Neural progenitor cell (in vitro differentiated cells): ENCODE measurements at regions not wholly inside any gene's neighbourhood (a gene's known extent, or its start where the extent isn't known, plus 50 kb on each side); places are given as distances from the start of the nearest gene placed in this dataset.

Experiments
- DNase-seq: peaks from one replicate; pipeline ENCODE4 v3.0.0-alpha.2; 2016; ENCODE audit warnings: low spot score
- H2AFZ ChIP-seq: fragments of 200-600 bp; sonication (generic); replicated peaks from 2 replicates; pipeline ENCODE4 v1.6.1; 2016; ENCODE audit warnings: antibody characterized with exemption
- H3F3A ChIP-seq: fragments of 200-600 bp; sonication (generic); 2 replicates; pipeline ENCODE4 v1.6.1; 2016; ENCODE audit warnings: antibody characterized with exemption, low read depth
- H3K27ac ChIP-seq: fragments of 200-600 bp; sonication (generic); 2 replicates; pipeline ENCODE4 v1.5.1; 2016; ENCODE audit warnings: mild to moderate bottlenecking
- H3K27me3 ChIP-seq: fragments of 200-600 bp; sonication (generic); 2 replicates; pipeline ENCODE4 v1.6.1; 2016; ENCODE audit warnings: mild to moderate bottlenecking, moderate library complexity
- H3K36me3 ChIP-seq: fragments of 200-600 bp; sonication (generic); 2 replicates; pipeline ENCODE4 v1.5.1; 2016
- H3K4me1 ChIP-seq: fragments of 200-600 bp; sonication (generic); 2 replicates; pipeline ENCODE4 v1.6.1; 2016; ENCODE audit warnings: mixed run types
- H3K4me2 ChIP-seq: fragments of 200-600 bp; sonication (generic); 2 replicates; pipeline ENCODE4 v1.6.1; 2016
- H3K4me3 ChIP-seq: fragments of 200-600 bp; sonication (generic); 2 replicates; pipeline ENCODE4 v1.5.1; 2016
- H3K79me2 ChIP-seq: fragments of 200-600 bp; sonication (generic); 2 replicates; pipeline ENCODE4 v1.6.1; 2016; ENCODE audit warnings: low read depth
- H3K9ac ChIP-seq: fragments of 200-600 bp; sonication (generic); 2 replicates; pipeline ENCODE4 v1.6.1; 2016
- H3K9me3 ChIP-seq: fragments of 200-600 bp; sonication (generic); 2 replicates; pipeline ENCODE4 v1.5.1; 2016; ENCODE audit warnings: low read depth
- H4K20me1 ChIP-seq: fragments of 200-600 bp; sonication (generic); 2 replicates; pipeline ENCODE4 v1.6.1; 2016; ENCODE audit warnings: low read depth
- H3K27ac Mint-ChIP-seq: 3 replicates; pipeline ENCODE4 v1.8.0; 2021; ENCODE audit warnings: mixed read lengths
- H3K27me3 Mint-ChIP-seq: 2 replicates; pipeline ENCODE4 v1.8.0; 2022; ENCODE audit warnings: low read depth, mild to moderate bottlenecking, inconsistent platforms, moderate library complexity, mixed read lengths; ENCODE audit not compliant: insufficient read depth
- H3K36me3 Mint-ChIP-seq: 3 replicates; pipeline ENCODE4 v1.8.0; 2021; ENCODE audit warnings: mixed read lengths
- H3K4me1 Mint-ChIP-seq: 3 replicates; pipeline ENCODE4 v1.8.0; 2021; ENCODE audit warnings: mixed read lengths
- H3K4me3 Mint-ChIP-seq: 3 replicates; pipeline ENCODE4 v1.8.0; 2021; ENCODE audit warnings: mild to moderate bottlenecking, moderate library complexity, mixed read lengths
- H3K9me3 Mint-ChIP-seq: 3 replicates; pipeline ENCODE4 v1.8.0; 2020; ENCODE audit warnings: mixed read lengths
- CTCF ChIP-seq: fragments of 200-600 bp; sonication (generic); IDR thresholded peaks from 2 replicates; pipeline ENCODE4 v1.5.1; 2017; ENCODE audit warnings: antibody characterized with exemption, mild to moderate bottlenecking
- EZH2 ChIP-seq: fragments of 200-600 bp; sonication (generic); IDR thresholded peaks from 2 replicates; pipeline ENCODE4 v1.6.1; 2017; ENCODE audit warnings: antibody characterized with exemption, mild to moderate bottlenecking, moderate library complexity
- EZH2phosphoT487 ChIP-seq: fragments of 200-600 bp; sonication (generic); IDR thresholded peaks from 2 replicates; pipeline ENCODE4 v1.6.1; 2017; ENCODE audit warnings: antibody characterized with exemption

DNA sequence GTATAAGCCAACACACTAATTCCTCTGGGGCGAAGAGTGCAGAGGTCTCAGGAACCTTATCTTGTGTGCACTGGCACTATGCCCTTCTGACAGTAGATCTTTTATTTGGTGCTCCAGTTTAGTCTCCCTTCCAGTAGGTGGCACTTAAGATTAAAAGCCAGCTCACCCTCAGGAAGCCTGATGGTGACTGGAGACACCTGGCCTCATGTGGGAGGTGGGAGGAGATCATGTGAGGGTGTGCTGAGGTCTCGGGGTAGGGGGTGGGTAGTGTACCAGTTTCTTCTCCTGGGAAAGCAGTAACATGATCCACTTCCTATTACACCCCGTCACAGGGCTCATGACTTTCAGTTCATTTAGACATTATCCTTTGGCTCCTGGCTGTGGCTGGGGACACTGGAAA is 654.9 kb downstream of the ADCYAP1 start:
- peaks cover 5% of the 10 kb centered on the region for H3K4me1 Mint-ChIP-seq
- Histone ChIP-seq H3F3A (no peaks in the 10 kb centered on the region), H3K4me2 (no peak overlapping the region), H3K79me2 (no peaks in the 10 kb centered on the region), H3K4me3 (no peak overlapping the region), H3K4me1 (no peaks in the 10 kb centered on the region), H3K27ac (no peak overlapping the region), H3K9ac (no peak overlapping the region), H3K27me3 (no peaks in the 10 kb centered on the region), H3K9me3 (no peaks in the 10 kb centered on the region), H2AFZ (no peak overlapping the region), H3K36me3 (no peaks in the 10 kb centered on the region), H4K20me1 (no peaks in the 10 kb centered on the region)
- H3K27me3 Mint-ChIP-seq, result peaks cover 3% of the 10 kb centered on the region
- peaks cover 11% of the 10 kb centered on the region for H3K9me3 Mint-ChIP-seq
- TF ChIP-seq EZH2, result no peak
- TF ChIP-seq CTCF, result peak; percentile 17
- H3K36me3 Mint-ChIP-seq, result no peaks in the 10 kb centered on the region
- no peak overlapping the region for H3K27ac Mint-ChIP-seq
- DNase-seq, result no peak
- H3K4me3 Mint-ChIP-seq, result no peak overlapping the region

GRCh38 chr18:1564793-1565192 is 660.1 kb downstream of the ADCYAP1 start:
- Mint-ChIP-seq H3K4me1 (no peaks in the 10 kb centered on the region), H3K4me3 (no peak overlapping the region), H3K9me3 (no peaks in the 10 kb centered on the region), H3K27ac (no peak overlapping the region), H3K27me3 (no peaks in the 10 kb centered on the region), H3K36me3 (no peaks in the 10 kb centered on the region)
- Histone ChIP-seq H3K4me1 (no peaks in the 10 kb centered on the region), H3K9ac (no peak overlapping the region), H3K4me3 (no peak overlapping the region), H2AFZ (no peak overlapping the region), H3K9me3 (no peaks in the 10 kb centered on the region), H3K27me3 (no peaks in the 10 kb centered on the region), H3K4me2 (no peak overlapping the region), H3K36me3 (no peaks in the 10 kb centered on the region), H3F3A (no peaks in the 10 kb centered on the region), H4K20me1 (no peaks in the 10 kb centered on the region), H3K79me2 (no peaks in the 10 kb centered on the region), H3K27ac (no peak overlapping the region)
- TF ChIP-seq EZH2phosphoT487 (no peak), CTCF (no peak), EZH2 (no peak)
- DNase-seq, result no peak

GRCh38 chr18:1571206-1571605 is 666.5 kb downstream of the ADCYAP1 start:
- H3K4me1 ChIP-seq, result peaks cover 9% of the 10 kb centered on the region
- H3K4me3 ChIP-seq, result no peak overlapping the region
- H3F3A ChIP-seq, result no peaks in the 10 kb centered on the region
- no peaks in the 10 kb centered on the region for H3K36me3 Mint-ChIP-seq
- no peaks in the 10 kb centered on the region for H3K4me1 Mint-ChIP-seq
- no peaks in the 10 kb centered on the region for H3K36me3 ChIP-seq
- DNase-seq, result no peak
- no peak overlapping the region for H3K27ac Mint-ChIP-seq
- no peak for TF ChIP-seq EZH2
- TF ChIP-seq EZH2phosphoT487, result no peak
- no peak for TF ChIP-seq CTCF
- H3K9me3 ChIP-seq, result no peaks in the 10 kb centered on the region
- H3K9ac ChIP-seq, result no peak overlapping the region
- no peaks in the 10 kb centered on the region for H3K27me3 Mint-ChIP-seq
- no peaks in the 10 kb centered on the region for H4K20me1 ChIP-seq
- H3K27ac ChIP-seq, result no peak overlapping the region
- no peak overlapping the region for H2AFZ ChIP-seq
- H3K79me2 ChIP-seq, result no peaks in the 10 kb centered on the region
- H3K4me2 ChIP-seq, result no peak overlapping the region
- H3K27me3 ChIP-seq, result no peaks in the 10 kb centered on the region
- H3K9me3 Mint-ChIP-seq, result no peaks in the 10 kb centered on the region
- no peak overlapping the region for H3K4me3 Mint-ChIP-seq

- Histone ChIP-seq H3K27ac (no peak overlapping the region), H4K20me1 (no peaks in the 10 kb centered on the region), H2AFZ (no peak overlapping the region), H3F3A (no peaks in the 10 kb centered on the region), H3K79me2 (no peaks in the 10 kb centered on the region), H3K36me3 (no peaks in the 10 kb centered on the region), H3K9ac (no peak overlapping the region), H3K4me2 (no peak overlapping the region), H3K4me1 (peaks cover 9% of the 10 kb centered on the region), H3K9me3 (no peaks in the 10 kb centered on the region), H3K4me3 (no peak overlapping the region), H3K27me3 (no peaks in the 10 kb centered on the region)
- no peak for TF ChIP-seq CTCF
- no peak for TF ChIP-seq EZH2phosphoT487
- no peak for TF ChIP-seq EZH2
- H3K4me1 Mint-ChIP-seq, result no peaks in the 10 kb centered on the region
- no peaks in the 10 kb centered on the region for H3K36me3 Mint-ChIP-seq
- H3K9me3 Mint-ChIP-seq, result no peaks in the 10 kb centered on the region
- no peaks in the 10 kb centered on the region for H3K27me3 Mint-ChIP-seq
- H3K27ac Mint-ChIP-seq, result no peak overlapping the region
- no peak for DNase-seq
- no peak overlapping the region for H3K4me3 Mint-ChIP-seq
Measured at GRCh38 chr18:1573732-1574131, 669.1 kb downstream of the ADCYAP1 start.
